Tibial nerve (tissue), 4 donors: ENCODE measurements at regions not wholly inside any gene's neighbourhood (a gene's known extent, or its start where the extent isn't known, plus 50 kb on each side); places are given as distances from the start of the nearest gene placed in this dataset.

Experiments
- CTCF ChIP-seq, 5 experiments: fragments of 200-600 bp in 3 of 5; fragments of 450-650 bp in 2 of 5; sonication (generic) in 3 of 5; IDR thresholded peaks; one replicate each; pipeline ENCODE4 v1.5.1; 2016 to 2019; ENCODE audit warnings: antibody characterized with exemption in 5 of 5, mild to moderate bottlenecking in 3 of 5, moderate library complexity in 2 of 5
- EP300 ChIP-seq, 2 donors: sonication (generic); formaldehyde crosslinking; IDR thresholded peaks; one replicate each; pipeline ENCODE4 v1.6.1; 2017; ENCODE audit warnings: antibody characterized with exemption in 2 of 2, mild to moderate bottlenecking in 1 of 2
- POLR2A ChIP-seq, 2 donors: fragments of 450-650 bp; IDR thresholded peaks; one replicate each; pipeline ENCODE4 v1.6.1; 2017; ENCODE audit warnings: antibody characterized with exemption in 2 of 2, mild to moderate bottlenecking in 2 of 2, moderate library complexity in 2 of 2

- no peak for TF ChIP-seq CTCF (IDR thresholded peaks at IDR 0.05)
- no peak for TF ChIP-seq POLR2A (IDR thresholded peaks at IDR 0.05)
- no peak for TF ChIP-seq EP300 (IDR thresholded peaks at IDR 0.05)
These were observed 309.7 kb upstream of the C11orf87 start for GRCh38 chr11:109112261-109112660.
